Endothelial cell of umbilical vein (primary cell): ENCODE measurements at regions not wholly inside any gene's neighbourhood (a gene's known extent, or its start where the extent isn't known, plus 50 kb on each side); places are given as distances from the start of the nearest gene placed in this dataset.

Experiments used
- BruUV-seq: library from RNA; stranded (reverse); fragments of 400-500 nt; replicated peaks from 2 replicates; lab custom pipeline; 2021; lab: Mats Ljungman, UMichigan
- CTCF ChIA-PET: fragments of 300-600, 350-600 bp; sonication (Branson Sonifier 250); formaldehyde crosslinking; loops from one replicate; lab custom pipeline; 2021; ENCODE audit warnings: antibody characterized with exemption, inconsistent platforms; lab: Charles Lee
- POLR2A ChIA-PET: fragments of 300-600, 350-600 bp; sonication (Branson Sonifier 250); formaldehyde crosslinking; loops from one replicate; lab custom pipeline; 2021; ENCODE audit warnings: antibody characterized with exemption, inconsistent platforms; lab: Charles Lee
- DNase-seq: peaks from one replicate; pipeline ENCODE4 v3.0.0-alpha.2; 2011; ENCODE audit warnings: low read depth, low spot score
- FAIRE-seq: peaks from 2 replicates; lab custom pipeline; 2011; peaks lifted over from hg19 to GRCh38; lab: Jason Lieb, UNC
- H2AFZ ChIP-seq: 2 replicates; pipeline ENCODE4 v1.6.0; 2012; ENCODE audit warnings: low read depth, low read length, control low read depth, inconsistent platforms
- H3K27ac ChIP-seq: 2 replicates; pipeline ENCODE4 v1.5.1; 2011; ENCODE audit warnings: low read depth, mild to moderate bottlenecking, control low read depth, low read length, moderate library complexity; ENCODE audit not compliant: insufficient read depth
- H3K27me3 ChIP-seq, 2 experiments: 2 replicates each; pipeline versions ENCODE4 v1.6.0 to v1.6.1; 2011; ENCODE audit warnings: low read length in 2 of 2, mixed read lengths in 1 of 2; ENCODE audit not compliant: control insufficient read depth in 2 of 2, insufficient read depth in 2 of 2
- H3K36me3 ChIP-seq, 2 experiments: 2 replicates in 1 of 2; 3 replicates in 1 of 2; pipeline ENCODE4 v1.5.1; 2011; ENCODE audit warnings: low read length in 2 of 2, mild to moderate bottlenecking in 1 of 2, moderate library complexity in 1 of 2; ENCODE audit not compliant: control insufficient read depth in 2 of 2, insufficient read depth in 2 of 2; ENCODE audit errors: extremely low read depth in 1 of 2
- H3K4me1 ChIP-seq: 3 replicates; pipeline ENCODE4 v1.5.1; 2011; ENCODE audit warnings: mild to moderate bottlenecking, low read length; ENCODE audit not compliant: control insufficient read depth, insufficient read depth; ENCODE audit errors: extremely low read depth
- H3K4me2 ChIP-seq: 2 replicates; pipeline ENCODE4 v1.6.1; 2011; ENCODE audit warnings: low read length, control low read depth, mixed read lengths; ENCODE audit not compliant: insufficient read depth
- H3K4me3 ChIP-seq, 3 experiments: fragments of 200-600 bp in 1 of 3; sonication (generic), shearing (Covaris generic) in 1 of 3; replicated peaks in 1 of 3; 2 replicates each; pipeline ENCODE4 v1.5.1; 2011 to 2016; ENCODE audit warnings: control low read depth in 3 of 3, low read length in 3 of 3, mild to moderate bottlenecking in 2 of 3, inconsistent platforms in 1 of 3, low read depth in 1 of 3, moderate library complexity in 1 of 3; ENCODE audit not compliant: insufficient read depth in 1 of 3
- H3K79me2 ChIP-seq: 2 replicates; pipeline ENCODE4 v1.6.0; 2012; ENCODE audit warnings: low read length, inconsistent platforms; ENCODE audit not compliant: control insufficient read depth, insufficient read depth
- H3K9ac ChIP-seq: replicated peaks from 2 replicates; pipeline ENCODE3; 2011; ENCODE audit warnings: low read length, control low read depth; ENCODE audit not compliant: insufficient read depth; ENCODE audit errors: extremely low read depth
- H3K9me1 ChIP-seq: replicated peaks from 3 replicates; pipeline ENCODE4 v1.6.0; 2011; ENCODE audit warnings: mild to moderate bottlenecking, low read length; ENCODE audit not compliant: control insufficient read depth, insufficient read depth; ENCODE audit errors: extremely low read depth
- H3K9me3 ChIP-seq: replicated peaks from 2 replicates; pipeline ENCODE4 v1.5.1; 2012; ENCODE audit warnings: low read length, inconsistent platforms; ENCODE audit not compliant: control insufficient read depth, insufficient read depth
- H4K20me1 ChIP-seq: replicated peaks from 2 replicates; pipeline ENCODE3; 2011; ENCODE audit warnings: mild to moderate bottlenecking, low read length; ENCODE audit not compliant: control insufficient read depth, insufficient read depth; ENCODE audit errors: extremely low read depth
- EZH2 ChIP-seq: IDR thresholded peaks from 2 replicates; pipeline ENCODE4 v1.6.1; 2012; ENCODE audit warnings: borderline replicate concordance, low read depth, mild to moderate bottlenecking, moderate library complexity, low read length, inconsistent platforms; ENCODE audit not compliant: severe bottlenecking
- FOS ChIP-seq: IDR thresholded peaks from 2 replicates; pipeline ENCODE4 v1.6.1; 2011; ENCODE audit warnings: mild to moderate bottlenecking, low read length, moderate library complexity, borderline replicate concordance; ENCODE audit not compliant: insufficient read depth
- GATA2 ChIP-seq: IDR thresholded peaks from 2 replicates; pipeline ENCODE4 v1.7.0; 2011; ENCODE audit warnings: low read depth, mild to moderate bottlenecking, moderate library complexity, mixed read lengths, low read length; ENCODE audit not compliant: insufficient read length, insufficient read depth
- JUN ChIP-seq: IDR thresholded peaks from 2 replicates; pipeline ENCODE4 v1.6.1; 2011; ENCODE audit warnings: borderline replicate concordance, low read depth; ENCODE audit not compliant: insufficient read length, insufficient read depth
- MYC ChIP-seq: IDR thresholded peaks from one replicate; pipeline ENCODE4 v1.6.1; 2011; ENCODE audit warnings: mild to moderate bottlenecking, low read depth, low read length
- POLR2A ChIP-seq: IDR thresholded peaks from 2 replicates; pipeline ENCODE4 v1.6.1; 2012; ENCODE audit warnings: low read depth, mild to moderate bottlenecking, control low read depth, low read length
- POLR2AphosphoS5 ChIP-seq: IDR thresholded peaks from 2 replicates; pipeline ENCODE4 v1.6.1; 2012; ENCODE audit warnings: low read depth, mild to moderate bottlenecking, control low read depth, low read length, moderate library complexity; ENCODE audit not compliant: insufficient read depth
- dilution Hi-C: fragments of 300-500 bp; cut with MboI; formaldehyde crosslinking; loops from one replicate; pipeline ENCODE4 v1.15.0; 2019; ENCODE audit warnings: low sequenced_read_pairs; ENCODE audit not compliant: extremely low pct_ligation_motif_present
- intact Hi-C: fragments of 100-400 bp; cut with micrococcal nuclease; formaldehyde crosslinking; loops from one replicate; pipeline ENCODE4 v1.10.0; 2022
- TF ChIP-seq, protein P1 (sequence below), 2 donors: IDR thresholded peaks; 1 replicate in 1 of 2; 2 replicates in 1 of 2; pipeline ENCODE4 v1.5.1; 2011; ENCODE audit warnings: low read length in 2 of 2, mild to moderate bottlenecking in 2 of 2, moderate library complexity in 2 of 2, control low read depth in 1 of 2, inconsistent platforms in 1 of 2, low read depth in 1 of 2; ENCODE audit not compliant: insufficient read depth in 1 of 2; ENCODE audit errors: extremely low read depth in 1 of 2
- TF ChIP-seq, protein P2 (sequence below): IDR thresholded peaks from 2 replicates; pipeline ENCODE4 v1.6.1; 2011; ENCODE audit not compliant: insufficient read depth, insufficient read length

DNA sequence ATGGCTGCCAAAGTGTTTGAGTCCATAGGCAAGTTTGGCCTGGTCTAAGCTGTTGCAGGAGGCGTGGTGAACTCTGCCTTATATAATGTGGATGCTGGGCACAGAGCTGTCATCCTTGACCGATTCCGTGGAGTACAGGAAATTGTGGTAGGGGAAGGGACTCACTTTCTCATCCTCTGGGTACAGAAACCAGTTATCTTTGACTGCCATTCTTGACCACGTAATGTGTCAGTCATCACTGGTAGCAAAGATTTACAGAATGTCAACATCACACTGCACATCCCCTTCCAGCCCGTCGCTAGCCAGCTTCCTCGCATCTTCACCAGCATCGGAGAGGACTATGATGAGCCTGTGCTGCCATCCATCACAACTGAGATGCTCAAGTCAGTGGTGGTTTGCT, 215.8 kb upstream of the JUN start:
- intact Hi-C loops, result no loop called here
- Histone ChIP-seq H4K20me1 (no peaks in the 10 kb centered on the region), H3K4me1 (no peaks in the 10 kb centered on the region), H3K4me3 (no peak overlapping the region), H3K9ac (no peak overlapping the region), H3K79me2 (no peaks in the 10 kb centered on the region), H3K9me3 (no peaks in the 10 kb centered on the region), H3K4me2 (no peak overlapping the region), H3K27ac (no peak overlapping the region), H3K36me3 (no peaks in the 10 kb centered on the region), H3K9me1 (no peaks in the 10 kb centered on the region), H2AFZ (no peak overlapping the region), H3K27me3 (no peaks in the 10 kb centered on the region)
- no peak for DNase-seq
- dilution Hi-C loops, result no loop called here
- no peak for FAIRE-seq
- no TSS peak for BruUV-seq
- TF ChIP-seq MYC (no peak), GATA2 (no peak), EZH2 (no peak), JUN (no peak), FOS (no peak), POLR2AphosphoS5 (no peak), POLR2A (no peak)
- TF ChIP-seq, protein P1, sequence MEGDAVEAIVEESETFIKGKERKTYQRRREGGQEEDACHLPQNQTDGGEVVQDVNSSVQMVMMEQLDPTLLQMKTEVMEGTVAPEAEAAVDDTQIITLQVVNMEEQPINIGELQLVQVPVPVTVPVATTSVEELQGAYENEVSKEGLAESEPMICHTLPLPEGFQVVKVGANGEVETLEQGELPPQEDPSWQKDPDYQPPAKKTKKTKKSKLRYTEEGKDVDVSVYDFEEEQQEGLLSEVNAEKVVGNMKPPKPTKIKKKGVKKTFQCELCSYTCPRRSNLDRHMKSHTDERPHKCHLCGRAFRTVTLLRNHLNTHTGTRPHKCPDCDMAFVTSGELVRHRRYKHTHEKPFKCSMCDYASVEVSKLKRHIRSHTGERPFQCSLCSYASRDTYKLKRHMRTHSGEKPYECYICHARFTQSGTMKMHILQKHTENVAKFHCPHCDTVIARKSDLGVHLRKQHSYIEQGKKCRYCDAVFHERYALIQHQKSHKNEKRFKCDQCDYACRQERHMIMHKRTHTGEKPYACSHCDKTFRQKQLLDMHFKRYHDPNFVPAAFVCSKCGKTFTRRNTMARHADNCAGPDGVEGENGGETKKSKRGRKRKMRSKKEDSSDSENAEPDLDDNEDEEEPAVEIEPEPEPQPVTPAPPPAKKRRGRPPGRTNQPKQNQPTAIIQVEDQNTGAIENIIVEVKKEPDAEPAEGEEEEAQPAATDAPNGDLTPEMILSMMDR (IDR thresholded peaks at IDR 0.05; ENCODE audit: extremely low read depth in 1 of 2, insufficient read depth in 1 of 2, low read depth in 1 of 2, low read length in 2 of 2), result no peak
- TF ChIP-seq, protein P2, sequence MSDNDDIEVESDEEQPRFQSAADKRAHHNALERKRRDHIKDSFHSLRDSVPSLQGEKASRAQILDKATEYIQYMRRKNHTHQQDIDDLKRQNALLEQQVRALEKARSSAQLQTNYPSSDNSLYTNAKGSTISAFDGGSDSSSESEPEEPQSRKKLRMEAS, result no peak
- CTCF ChIA-PET, result interaction anchor here (0.9 kb wide), 2 partner anchors 14 to 43 kb away, joined by 3 to 5 read pairs; no protein-coding TSS in a partner anchor
- POLR2A ChIA-PET, result no interaction called here
